Brain microvascular endothelial cell (primary cell): ENCODE measurements at regions not wholly inside any gene's neighbourhood (a gene's known extent, or its start where the extent isn't known, plus 50 kb on each side); places are given as distances from the start of the nearest gene placed in this dataset.

ENCODE experiments used
- DNase-seq: peaks from one replicate; pipeline ENCODE4 v3.0.0-alpha.2; 2020
- H3K27ac ChIP-seq: fragments of 250-450 bp; sonication (Bioruptor Pico); 2 replicates; pipeline ENCODE4 v1.5.1; 2020; ENCODE audit warnings: mild to moderate bottlenecking, moderate library complexity
- H3K27me3 ChIP-seq: fragments of 250-450 bp; sonication (Bioruptor Pico); replicated peaks from 2 replicates; pipeline ENCODE4 v1.5.1; 2020; ENCODE audit warnings: mild to moderate bottlenecking
- H3K36me3 ChIP-seq: fragments of 250-450 bp; sonication (Bioruptor Pico); replicated peaks from 2 replicates; pipeline ENCODE4 v1.5.1; 2020; ENCODE audit warnings: mild to moderate bottlenecking
- H3K4me3 ChIP-seq: 2 replicates; pipeline ENCODE4 v1.5.1; 2011; ENCODE audit warnings: low read depth, mild to moderate bottlenecking, control low read depth, low read length, moderate library complexity
- CTCF ChIP-seq: IDR thresholded peaks from 2 replicates; pipeline ENCODE4 v1.5.1; 2011; ENCODE audit warnings: low read depth, mild to moderate bottlenecking, moderate library complexity, low read length, control low read depth, inconsistent platforms; ENCODE audit errors: missing control alignments
- in situ Hi-C: cut with HindIII; loops from 2 replicates; pipeline ENCODE4 v1.10.0; 2017; ENCODE audit warnings: low sequenced_read_pairs, low pct_ligation_motif_present

GRCh38 chr4:136012220-136012619 lies 1520.1 kb downstream of the PCDH18 start:
- Histone ChIP-seq H3K27me3 (no peaks in the 10 kb centered on the region), H3K4me3 (no peak overlapping the region), H3K27ac (no peak overlapping the region), H3K36me3 (no peaks in the 10 kb centered on the region)
- in situ Hi-C loops, result no loop called here
- no peak for TF ChIP-seq CTCF
- no peak for DNase-seq

GRCh38 chr4:136009258-136009832 lies 1522.9 kb downstream of the PCDH18 start:
- Histone ChIP-seq H3K27me3 (no peaks in the 10 kb centered on the region), H3K4me3 (no peak overlapping the region), H3K36me3 (no peaks in the 10 kb centered on the region), H3K27ac (no peak overlapping the region)
- no peak for TF ChIP-seq CTCF
- DNase-seq, result peak; percentile 1
- in situ Hi-C loops, result no loop called here

- Histone ChIP-seq H3K4me3 (no peak overlapping the region), H3K27ac (no peak overlapping the region), H3K27me3 (no peaks in the 10 kb centered on the region), H3K36me3 (no peaks in the 10 kb centered on the region)
- DNase-seq, result no peak
- in situ Hi-C loops, result no loop called here
- TF ChIP-seq CTCF, result no peak
Observed at GRCh38 chr4:136007991-136008390, 1524.3 kb downstream of the PCDH18 start.

- peak; percentile 4 for DNase-seq
- no peaks in the 10 kb centered on the region for H3K36me3 ChIP-seq
- no peak overlapping the region for H3K27ac ChIP-seq
- H3K27me3 ChIP-seq, result no peaks in the 10 kb centered on the region
- TF ChIP-seq CTCF, result no peak
- H3K4me3 ChIP-seq, result no peak overlapping the region
- in situ Hi-C loops, result no loop called here
Observed at GRCh38 chr4:136002316-136002715, 1530.0 kb downstream of the PCDH18 start.

- H3K36me3 ChIP-seq, result no peaks in the 10 kb centered on the region
- in situ Hi-C loops, result no loop called here
Observed at GRCh38 chr4:136001791-136002190, 1530.5 kb downstream of the PCDH18 start.

More at GRCh38 chr4:136001791-136002190, 1530.5 kb downstream of the PCDH18 start:
- no peak for TF ChIP-seq CTCF
- Histone ChIP-seq H3K4me3 (no peak overlapping the region), H3K27me3 (no peaks in the 10 kb centered on the region), H3K27ac (no peak overlapping the region)
- no peak for DNase-seq
